Endothelial cell of umbilical vein (primary cell): ENCODE measurements at regions not wholly inside any gene's neighbourhood (a gene's known extent, or its start where the extent isn't known, plus 50 kb on each side); places are given as distances from the start of the nearest gene placed in this dataset.

Experiments
- EZH2 ChIP-seq: IDR thresholded peaks from 2 replicates; pipeline ENCODE4 v1.6.1; 2012; ENCODE audit warnings: borderline replicate concordance, low read depth, mild to moderate bottlenecking, moderate library complexity, low read length, inconsistent platforms; ENCODE audit not compliant: severe bottlenecking
- FOS ChIP-seq: IDR thresholded peaks from 2 replicates; pipeline ENCODE4 v1.6.1; 2011; ENCODE audit warnings: mild to moderate bottlenecking, low read length, moderate library complexity, borderline replicate concordance; ENCODE audit not compliant: insufficient read depth
- MAX ChIP-seq: IDR thresholded peaks from 2 replicates; pipeline ENCODE4 v1.6.1; 2011; ENCODE audit not compliant: insufficient read depth, insufficient read length
- POLR2A ChIP-seq: IDR thresholded peaks from 2 replicates; pipeline ENCODE4 v1.6.1; 2012; ENCODE audit warnings: low read depth, mild to moderate bottlenecking, control low read depth, low read length
- POLR2AphosphoS5 ChIP-seq: IDR thresholded peaks from 2 replicates; pipeline ENCODE4 v1.6.1; 2012; ENCODE audit warnings: low read depth, mild to moderate bottlenecking, control low read depth, low read length, moderate library complexity; ENCODE audit not compliant: insufficient read depth
- TF ChIP-seq, protein P1 (sequence below), 2 donors: IDR thresholded peaks; 1 replicate in 1 of 2; 2 replicates in 1 of 2; pipeline ENCODE4 v1.5.1; 2011; ENCODE audit warnings: low read length in 2 of 2, mild to moderate bottlenecking in 2 of 2, moderate library complexity in 2 of 2, control low read depth in 1 of 2, inconsistent platforms in 1 of 2, low read depth in 1 of 2; ENCODE audit not compliant: insufficient read depth in 1 of 2; ENCODE audit errors: extremely low read depth in 1 of 2

GRCh38 chr10:78223088-78223487 is 189.4 kb downstream of the RPS24 start:
- TF ChIP-seq, protein P1, sequence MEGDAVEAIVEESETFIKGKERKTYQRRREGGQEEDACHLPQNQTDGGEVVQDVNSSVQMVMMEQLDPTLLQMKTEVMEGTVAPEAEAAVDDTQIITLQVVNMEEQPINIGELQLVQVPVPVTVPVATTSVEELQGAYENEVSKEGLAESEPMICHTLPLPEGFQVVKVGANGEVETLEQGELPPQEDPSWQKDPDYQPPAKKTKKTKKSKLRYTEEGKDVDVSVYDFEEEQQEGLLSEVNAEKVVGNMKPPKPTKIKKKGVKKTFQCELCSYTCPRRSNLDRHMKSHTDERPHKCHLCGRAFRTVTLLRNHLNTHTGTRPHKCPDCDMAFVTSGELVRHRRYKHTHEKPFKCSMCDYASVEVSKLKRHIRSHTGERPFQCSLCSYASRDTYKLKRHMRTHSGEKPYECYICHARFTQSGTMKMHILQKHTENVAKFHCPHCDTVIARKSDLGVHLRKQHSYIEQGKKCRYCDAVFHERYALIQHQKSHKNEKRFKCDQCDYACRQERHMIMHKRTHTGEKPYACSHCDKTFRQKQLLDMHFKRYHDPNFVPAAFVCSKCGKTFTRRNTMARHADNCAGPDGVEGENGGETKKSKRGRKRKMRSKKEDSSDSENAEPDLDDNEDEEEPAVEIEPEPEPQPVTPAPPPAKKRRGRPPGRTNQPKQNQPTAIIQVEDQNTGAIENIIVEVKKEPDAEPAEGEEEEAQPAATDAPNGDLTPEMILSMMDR (IDR thresholded peaks at IDR 0.05; ENCODE audit: extremely low read depth in 1 of 2, insufficient read depth in 1 of 2, low read depth in 1 of 2, low read length in 2 of 2), result no peak
- no peak for TF ChIP-seq POLR2A
- no peak for TF ChIP-seq POLR2AphosphoS5
- TF ChIP-seq EZH2, result no peak
- TF ChIP-seq MAX, result no peak
- TF ChIP-seq FOS, result no peak
